ENCODE measurements at regions not wholly inside any gene's neighbourhood (a gene's known extent, or its start where the extent isn't known, plus 50 kb on each side); places are given as distances from the start of the nearest gene placed in this dataset.
"Not testable (repeated sequence)": the region's sequence is repeated elsewhere in the genome, so short reads cannot be mapped to it uniquely, and the experiment has no call there.

GRCh38 chr4:58871509-58871908 lies 1761.3 kb upstream of the IGFBP7 start:
- H3K36me3 Mint-ChIP-seq (ENCODE audit: low read depth) = no peaks in the 10 kb centered on the region
- H3K4me1 Mint-ChIP-seq (ENCODE audit: low read depth) = no peaks in the 10 kb centered on the region
- H3K4me3 Mint-ChIP-seq = no peak overlapping the region
- H3K27ac Mint-ChIP-seq = no peak overlapping the region
- H3K27me3 Mint-ChIP-seq = no peaks in the 10 kb centered on the region
- no peaks in the 10 kb centered on the region for H3K9me3 Mint-ChIP-seq

- Mint-ChIP-seq H3K4me3 (no peak overlapping the region), H3K27me3 (no peaks in the 10 kb centered on the region), H3K36me3 (ENCODE audit: low read depth) (no peaks in the 10 kb centered on the region), H3K4me1 (ENCODE audit: low read depth) (no peaks in the 10 kb centered on the region), H3K27ac (no peak overlapping the region), H3K9me3 (peaks cover 4% of the 10 kb centered on the region)
Measured at GRCh38 chr4:58849026-58849425, 1738.8 kb upstream of the IGFBP7 start.

- Mint-ChIP-seq H3K36me3 (ENCODE audit: low read depth) (no peaks in the 10 kb centered on the region), H3K27me3 (no peaks in the 10 kb centered on the region), H3K4me1 (ENCODE audit: low read depth) (no peaks in the 10 kb centered on the region), H3K27ac (no peak overlapping the region), H3K9me3 (peaks cover 22% of the 10 kb centered on the region), H3K4me3 (no peak overlapping the region)
Measured at GRCh38 chr4:58843455-58843854, 1733.3 kb upstream of the IGFBP7 start.

GRCh38 chr4:58833126-58833525 lies 1722.9 kb upstream of the IGFBP7 start:
- Mint-ChIP-seq H3K4me1 (ENCODE audit: low read depth) (no peaks in the 10 kb centered on the region), H3K27ac (no peak overlapping the region), H3K36me3 (ENCODE audit: low read depth) (no peaks in the 10 kb centered on the region), H3K27me3 (no peaks in the 10 kb centered on the region), H3K4me3 (no peak overlapping the region), H3K9me3 (peaks cover 19% of the 10 kb centered on the region)

- Mint-ChIP-seq H3K9me3 (peaks cover 13% of the 10 kb centered on the region), H3K27ac (no peak overlapping the region), H3K36me3 (ENCODE audit: low read depth) (no peaks in the 10 kb centered on the region), H3K4me3 (no peak overlapping the region), H3K27me3 (no peaks in the 10 kb centered on the region), H3K4me1 (ENCODE audit: low read depth) (no peaks in the 10 kb centered on the region)
Measured at GRCh38 chr4:58825278-58825677, 1715.1 kb upstream of the IGFBP7 start.

- H3K9me3 Mint-ChIP-seq; H3K36me3 Mint-ChIP-seq (ENCODE audit: low read depth); H3K27me3 Mint-ChIP-seq; H3K27ac Mint-ChIP-seq; H3K4me1 Mint-ChIP-seq (ENCODE audit: low read depth); H3K4me3 Mint-ChIP-seq: not testable (repeated sequence)
Measured at GRCh38 chr4:58818560-58818959, 1708.4 kb upstream of the IGFBP7 start.

- Mint-ChIP-seq H3K27me3 (no peaks in the 10 kb centered on the region), H3K9me3 (peaks cover 24% of the 10 kb centered on the region), H3K27ac (no peak overlapping the region), H3K4me3 (no peak overlapping the region), H3K4me1 (ENCODE audit: low read depth) (no peaks in the 10 kb centered on the region), H3K36me3 (ENCODE audit: low read depth) (no peaks in the 10 kb centered on the region)
Measured at GRCh38 chr4:58809948-58810347, 1699.8 kb upstream of the IGFBP7 start.

- no peaks in the 10 kb centered on the region for H3K36me3 Mint-ChIP-seq (ENCODE audit: low read depth)
- H3K9me3 Mint-ChIP-seq = peaks cover 23% of the 10 kb centered on the region
- H3K4me1 Mint-ChIP-seq (ENCODE audit: low read depth) = no peaks in the 10 kb centered on the region
- no peaks in the 10 kb centered on the region for H3K27me3 Mint-ChIP-seq
- H3K4me3 Mint-ChIP-seq = no peak overlapping the region
- no peak overlapping the region for H3K27ac Mint-ChIP-seq
Measured at GRCh38 chr4:58809366-58809765, 1699.2 kb upstream of the IGFBP7 start.

- no peak overlapping the region for H3K4me3 Mint-ChIP-seq
- peaks cover 25% of the 10 kb centered on the region for H3K9me3 Mint-ChIP-seq
- H3K27ac Mint-ChIP-seq = no peak overlapping the region
- no peaks in the 10 kb centered on the region for H3K4me1 Mint-ChIP-seq (ENCODE audit: low read depth)
- no peaks in the 10 kb centered on the region for H3K36me3 Mint-ChIP-seq (ENCODE audit: low read depth)
- no peaks in the 10 kb centered on the region for H3K27me3 Mint-ChIP-seq
Measured at GRCh38 chr4:58808817-58809216, 1698.6 kb upstream of the IGFBP7 start.

GRCh38 chr4:58807843-58808615 lies 1697.8 kb upstream of the IGFBP7 start:
- H3K4me3 Mint-ChIP-seq = no peak overlapping the region
- peaks cover 24% of the 10 kb centered on the region for H3K9me3 Mint-ChIP-seq
- H3K36me3 Mint-ChIP-seq (ENCODE audit: low read depth) = no peaks in the 10 kb centered on the region
- H3K27me3 Mint-ChIP-seq = no peaks in the 10 kb centered on the region
- no peaks in the 10 kb centered on the region for H3K4me1 Mint-ChIP-seq (ENCODE audit: low read depth)
- H3K27ac Mint-ChIP-seq = no peak overlapping the region

- Mint-ChIP-seq H3K36me3 (ENCODE audit: low read depth) (no peaks in the 10 kb centered on the region), H3K27me3 (no peaks in the 10 kb centered on the region), H3K9me3 (no peaks in the 10 kb centered on the region), H3K4me3 (no peak overlapping the region), H3K4me1 (ENCODE audit: low read depth) (no peaks in the 10 kb centered on the region), H3K27ac (no peak overlapping the region)
Measured at GRCh38 chr4:58776627-58777026, 1666.4 kb upstream of the IGFBP7 start.

- Mint-ChIP-seq H3K36me3 (ENCODE audit: low read depth) (no peaks in the 10 kb centered on the region), H3K27me3 (no peaks in the 10 kb centered on the region), H3K9me3 (peaks cover 7% of the 10 kb centered on the region), H3K27ac (no peak overlapping the region), H3K4me3 (no peak overlapping the region), H3K4me1 (ENCODE audit: low read depth) (no peaks in the 10 kb centered on the region)
Measured at GRCh38 chr4:58767598-58767997, 1657.4 kb upstream of the IGFBP7 start.

GRCh38 chr4:58766763-58767162 lies 1656.6 kb upstream of the IGFBP7 start:
- H3K27ac Mint-ChIP-seq = no peak overlapping the region
- no peak overlapping the region for H3K4me3 Mint-ChIP-seq
- H3K27me3 Mint-ChIP-seq = no peaks in the 10 kb centered on the region
- no peaks in the 10 kb centered on the region for H3K4me1 Mint-ChIP-seq (ENCODE audit: low read depth)
- H3K36me3 Mint-ChIP-seq (ENCODE audit: low read depth) = no peaks in the 10 kb centered on the region
- peaks cover 7% of the 10 kb centered on the region for H3K9me3 Mint-ChIP-seq

- no peaks in the 10 kb centered on the region for H3K4me1 Mint-ChIP-seq (ENCODE audit: low read depth)
- no peaks in the 10 kb centered on the region for H3K27me3 Mint-ChIP-seq
- H3K4me3 Mint-ChIP-seq = no peak overlapping the region
- H3K9me3 Mint-ChIP-seq = peaks cover 4% of the 10 kb centered on the region
- no peak overlapping the region for H3K27ac Mint-ChIP-seq
- no peaks in the 10 kb centered on the region for H3K36me3 Mint-ChIP-seq (ENCODE audit: low read depth)
Measured at GRCh38 chr4:58761563-58761962, 1651.4 kb upstream of the IGFBP7 start.

- Mint-ChIP-seq H3K9me3 (peaks cover 4% of the 10 kb centered on the region), H3K27ac (no peak overlapping the region), H3K4me3 (no peak overlapping the region), H3K36me3 (ENCODE audit: low read depth) (no peaks in the 10 kb centered on the region), H3K4me1 (ENCODE audit: low read depth) (no peaks in the 10 kb centered on the region), H3K27me3 (no peaks in the 10 kb centered on the region)
Measured at GRCh38 chr4:58760737-58761136, 1650.6 kb upstream of the IGFBP7 start.

GRCh38 chr4:58760100-58760499 lies 1649.9 kb upstream of the IGFBP7 start:
- Mint-ChIP-seq H3K9me3 (peaks cover 4% of the 10 kb centered on the region), H3K27me3 (no peaks in the 10 kb centered on the region), H3K27ac (no peak overlapping the region), H3K36me3 (ENCODE audit: low read depth) (no peaks in the 10 kb centered on the region), H3K4me3 (no peak overlapping the region), H3K4me1 (ENCODE audit: low read depth) (no peaks in the 10 kb centered on the region)
